H1 (cell line): ENCODE measurements at regions not wholly inside any gene's neighbourhood (a gene's known extent, or its start where the extent isn't known, plus 50 kb on each side); places are given as distances from the start of the nearest gene placed in this dataset.

ENCODE experiments used
- ASH2L ChIP-seq: fragments of 200-600, 300-600 bp; sonication (generic); IDR thresholded peaks from one replicate; pipeline ENCODE4 v1.7.1; 2017; ENCODE audit warnings: low read length
- BRCA1 ChIP-seq: IDR thresholded peaks from 2 replicates; pipeline ENCODE4 v1.6.1; 2012; ENCODE audit warnings: low read depth, low read length, improper control_type of control experiment
- CHD7 ChIP-seq: fragments of 300-600 bp; sonication (generic); IDR thresholded peaks from 2 replicates; pipeline ENCODE4 v1.7.1; 2012; ENCODE audit warnings: low read length, moderate library complexity, mild to moderate bottlenecking, inconsistent platforms; ENCODE audit not compliant: insufficient replicate concordance
- EP300 ChIP-seq, 2 experiments: IDR thresholded peaks; 1 replicate in 1 of 2; 2 replicates in 1 of 2; pipeline ENCODE4 v1.6.1; 2011 to 2012; ENCODE audit warnings: low read depth in 2 of 2, low read length in 2 of 2, mild to moderate bottlenecking in 2 of 2, borderline replicate concordance in 1 of 2, inconsistent platforms in 1 of 2, moderate library complexity in 1 of 2
- GTF2F1 ChIP-seq: IDR thresholded peaks from 2 replicates; pipeline ENCODE4 v1.6.1; 2012; ENCODE audit warnings: low read depth, low read length, improper control_type of control experiment, borderline replicate concordance
- JUN ChIP-seq: IDR thresholded peaks from 2 replicates; pipeline ENCODE4 v1.6.1; 2011; ENCODE audit warnings: low read depth, mild to moderate bottlenecking, improper control_type of control experiment, low read length
- POLR2A ChIP-seq, 2 experiments: IDR thresholded peaks; 1 replicate in 1 of 2; 2 replicates in 1 of 2; pipeline ENCODE4 v1.6.1; 2011; ENCODE audit warnings: low read depth in 2 of 2, low read length in 2 of 2, mild to moderate bottlenecking in 2 of 2; ENCODE audit errors: control extremely low read depth in 1 of 2
- RNF2 ChIP-seq: fragments of 200-900, 300-1000 bp; sonication (generic); IDR thresholded peaks from 2 replicates; pipeline ENCODE4 v1.7.1; 2016; ENCODE audit warnings: borderline replicate concordance, low read depth, mild to moderate bottlenecking, antibody characterized with exemption, low read length; ENCODE audit not compliant: poor library complexity, severe bottlenecking; ENCODE audit errors: missing control alignments
- TAF1 ChIP-seq: IDR thresholded peaks from 2 replicates; pipeline ENCODE4 v1.6.1; 2011; ENCODE audit warnings: mild to moderate bottlenecking, low read depth, low read length
- TBP ChIP-seq: IDR thresholded peaks from 2 replicates; pipeline ENCODE4 v1.6.1; 2011; ENCODE audit warnings: low read depth, low read length, improper control_type of control experiment
- YY1 ChIP-seq: IDR thresholded peaks from 2 replicates; pipeline ENCODE4 v1.6.1; 2011; ENCODE audit warnings: low read depth, mild to moderate bottlenecking, low read length

- TF ChIP-seq CHD7: no peak
- no peak for TF ChIP-seq YY1
- no peak for TF ChIP-seq ASH2L
- no peak for TF ChIP-seq BRCA1
- no peak for TF ChIP-seq TBP
- TF ChIP-seq EP300 (IDR thresholded peaks at IDR 0.05; ENCODE audit: borderline replicate concordance in 1 of 2, low read depth in 2 of 2, low read length in 2 of 2): no peak
- no peak for TF ChIP-seq POLR2A (IDR thresholded peaks at IDR 0.05; ENCODE audit: control extremely low read depth in 1 of 2, low read depth in 2 of 2, low read length in 2 of 2)
- no peak for TF ChIP-seq RNF2
- no peak for TF ChIP-seq GTF2F1
- no peak for TF ChIP-seq TAF1
- TF ChIP-seq JUN: no peak
Observed at GRCh38 chr16:51666074-51666473, 515.0 kb upstream of the SALL1 start (continued).
